Panc1 (cell line): ENCODE measurements at regions not wholly inside any gene's neighbourhood (a gene's known extent, or its start where the extent isn't known, plus 50 kb on each side); places are given as distances from the start of the nearest gene placed in this dataset.

Experiments used
- ATAC-seq: fragments of 200-7000 bp; cut with Tn5 transposase; 2 replicates; pipeline ENCODE4 v1.9.1; 2020; ENCODE audit warnings: mild to moderate bottlenecking, moderate library complexity
- BruUV-seq: library from RNA; stranded (reverse); fragments of 400-500 nt; replicated peaks from 2 replicates; lab custom pipeline; 2021; lab: Mats Ljungman, UMichigan
- CTCF ChIA-PET: fragments of 300-600 bp; sonication (Branson Sonifier 250); formaldehyde crosslinking; loops from one replicate; lab custom pipeline; 2022; ENCODE audit warnings: antibody characterized with exemption; lab: Charles Lee
- POLR2A ChIA-PET: fragments of 300-600 bp; sonication (Branson Sonifier 250); formaldehyde crosslinking; loops from one replicate; lab custom pipeline; 2022; ENCODE audit warnings: antibody characterized with exemption; lab: Charles Lee
- DNase-seq: peaks from one replicate; pipeline ENCODE4 v3.0.0-alpha.2; 2010; ENCODE audit warnings: low read depth, low spot score
- H3K27ac ChIP-seq: 2 replicates; pipeline ENCODE4 v1.5.1; 2011; ENCODE audit warnings: mild to moderate bottlenecking, low read length, inconsistent platforms
- H3K27me3 ChIP-seq: fragments of 200-500 bp; sonication (Bioruptor generic); 2 replicates; pipeline ENCODE4 v1.6.0; 2014; ENCODE audit warnings: low read length, inconsistent platforms; ENCODE audit not compliant: control insufficient read depth, insufficient read depth
- H3K36me3 ChIP-seq: fragments of 200-500 bp; sonication (Bioruptor generic); 2 replicates; pipeline ENCODE4 v1.5.1; 2014; ENCODE audit warnings: inconsistent platforms, mild to moderate bottlenecking, low read length, moderate library complexity; ENCODE audit not compliant: control insufficient read depth, insufficient read depth
- H3K4me1 ChIP-seq: 2 replicates; pipeline ENCODE4 v1.5.1; 2011; ENCODE audit warnings: inconsistent platforms, mild to moderate bottlenecking, low read length, moderate library complexity; ENCODE audit not compliant: control insufficient read depth, insufficient read depth
- H3K4me3 ChIP-seq, 2 experiments: 2 replicates each; pipeline ENCODE4 v1.5.1; 2011 to 2012; ENCODE audit warnings: low read depth in 2 of 2, low read length in 2 of 2, mild to moderate bottlenecking in 2 of 2, inconsistent platforms in 1 of 2, moderate library complexity in 1 of 2
- H3K9me3 ChIP-seq: fragments of 200-500 bp; sonication (Bioruptor generic); 2 replicates; pipeline ENCODE4 v1.5.1; 2014; ENCODE audit warnings: low read depth, mild to moderate bottlenecking, inconsistent platforms, low read length, moderate library complexity; ENCODE audit not compliant: control insufficient read depth, insufficient read depth
- CTCF ChIP-seq: fragments of 450-650 bp; IDR thresholded peaks from 2 replicates; pipeline ENCODE4 v1.5.1; 2017; ENCODE audit warnings: mild to moderate bottlenecking
- POLR2AphosphoS5 ChIP-seq: IDR thresholded peaks from 2 replicates; pipeline ENCODE4 v1.6.1; 2012; ENCODE audit warnings: mild to moderate bottlenecking, low read depth, low read length, moderate library complexity
- REST ChIP-seq, 2 experiments: IDR thresholded peaks; 2 replicates each; pipeline ENCODE4 v1.6.1; 2011 to 2012; ENCODE audit warnings: low read depth in 2 of 2, control low read depth in 1 of 2, low read length in 1 of 2, mild to moderate bottlenecking in 1 of 2, moderate library complexity in 1 of 2; ENCODE audit not compliant: insufficient read depth in 1 of 2
- SIN3A ChIP-seq: IDR thresholded peaks from 2 replicates; pipeline ENCODE4 v1.6.1; 2012; ENCODE audit warnings: low read depth, mild to moderate bottlenecking, low read length, moderate library complexity, borderline replicate concordance; ENCODE audit not compliant: insufficient read depth
- TCF7L2 ChIP-seq: IDR thresholded peaks from 2 replicates; pipeline ENCODE4 v1.6.1; 2011; ENCODE audit warnings: mild to moderate bottlenecking, low read depth, low read length, inconsistent platforms
- in situ Hi-C: cut with HindIII; loops from 2 replicates; pipeline ENCODE4 v1.10.0; 2016; ENCODE audit warnings: low sequenced_read_pairs, low pct_unique_long_range_greater_than_20kb
- intact Hi-C: fragments of 100-400 bp; cut with micrococcal nuclease; formaldehyde crosslinking; loops from one replicate; pipeline ENCODE4 v1.10.0; 2022; ENCODE audit not compliant: unreplicated experiment

DNA sequence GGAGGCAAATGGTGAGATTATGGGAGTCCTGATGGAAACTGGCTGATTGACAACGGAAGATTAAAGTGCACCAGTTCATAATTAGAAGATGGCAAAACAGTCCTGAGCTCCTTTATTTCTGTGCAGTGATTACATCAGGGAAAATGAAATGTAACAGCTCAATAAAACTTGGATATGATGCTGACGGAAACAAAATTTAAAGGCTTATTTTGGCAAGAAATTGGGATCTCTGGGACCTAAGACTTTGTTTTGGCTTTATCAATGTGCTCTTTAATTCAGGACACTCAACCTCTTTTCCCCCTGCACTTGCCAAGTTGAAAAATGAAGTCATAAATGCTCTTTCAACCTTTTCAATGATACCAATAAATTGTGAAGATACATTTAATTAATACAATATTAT, 226.8 kb downstream of the C6orf118 start:
- DNase-seq (no peak), ATAC-seq (no peak)
- Histone ChIP-seq H3K9me3 (no peaks in the 10 kb centered on the region), H3K27me3 (no peaks in the 10 kb centered on the region), H3K36me3 (no peaks in the 10 kb centered on the region), H3K4me1 (no peaks in the 10 kb centered on the region), H3K27ac (no peak overlapping the region), H3K4me3 (no peak overlapping the region)
- in situ Hi-C loops (no loop called here), intact Hi-C loops (no loop called here)
- BruUV-seq: no TSS peak
- ChIA-PET POLR2A (no interaction called here), CTCF (no interaction called here)
- TF ChIP-seq SIN3A (no peak), REST (IDR thresholded peaks at IDR 0.05; ENCODE audit: insufficient read depth in 1 of 2, low read depth in 2 of 2, low read length in 1 of 2) (no peak), TCF7L2 (no peak), POLR2AphosphoS5 (no peak), CTCF (no peak)

- no peak for DNase-seq
- Histone ChIP-seq H3K4me3 (no peak overlapping the region), H3K4me1 (no peaks in the 10 kb centered on the region), H3K27me3 (no peaks in the 10 kb centered on the region), H3K36me3 (no peaks in the 10 kb centered on the region), H3K9me3 (no peaks in the 10 kb centered on the region), H3K27ac (no peak overlapping the region)
- ChIA-PET CTCF (no interaction called here), POLR2A (no interaction called here)
- no TSS peak for BruUV-seq
- intact Hi-C loops (no loop called here), in situ Hi-C loops (no loop called here)
- no peak for TF ChIP-seq TCF7L2
- no peak for TF ChIP-seq SIN3A
- no peak for TF ChIP-seq POLR2AphosphoS5
- TF ChIP-seq CTCF: no peak
- no peak for TF ChIP-seq REST (IDR thresholded peaks at IDR 0.05; ENCODE audit: insufficient read depth in 1 of 2, low read depth in 2 of 2, low read length in 1 of 2)
- no peak for ATAC-seq
Measured at GRCh38 chr6:165081944-165082532, 227.4 kb downstream of the C6orf118 start.
